H1 (cell line): ENCODE measurements at regions not wholly inside any gene's neighbourhood (a gene's known extent, or its start where the extent isn't known, plus 50 kb on each side); places are given as distances from the start of the nearest gene placed in this dataset.

Experiments used
- E2F6 ChIP-seq: IDR thresholded peaks from 2 replicates; pipeline ENCODE4 v1.6.1; 2012; ENCODE audit warnings: inconsistent platforms

DNA sequence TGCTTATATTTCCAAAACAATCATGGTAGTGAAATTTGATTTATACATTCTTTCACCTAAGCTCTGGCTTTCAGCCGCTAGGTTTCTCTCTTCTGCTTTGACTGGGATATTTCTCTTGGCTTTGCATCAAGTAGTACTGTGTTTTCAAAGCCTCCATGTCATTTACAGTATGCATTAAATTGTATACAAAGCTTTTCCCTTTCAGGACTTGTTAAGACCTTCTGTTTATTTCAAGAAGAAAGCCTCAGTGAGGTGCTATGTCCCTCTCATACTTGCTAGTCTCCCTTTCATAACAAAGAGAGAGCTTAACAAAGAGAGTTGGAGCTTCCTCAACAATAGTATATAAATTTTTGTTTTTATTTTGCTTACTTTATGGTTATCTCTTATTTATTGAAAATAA, 84.2 kb upstream of the SLC25A26 start (continued):
- no peak for TF ChIP-seq E2F6
- TF ChIP-seq, all 59 proteins: peak for 0
